Kidney (tissue), 13 donors: ENCODE measurements at regions not wholly inside any gene's neighbourhood (a gene's known extent, or its start where the extent isn't known, plus 50 kb on each side); places are given as distances from the start of the nearest gene placed in this dataset.

Source experiments
- DNase-seq, 5 donors: peaks; one replicate each; pipeline ENCODE4 v3.0.0-alpha.2; 2013 to 2020
- FAIRE-seq: peaks from 2 replicates; lab custom pipeline; 2012; peaks lifted over from hg19 to GRCh38; lab: Jason Lieb, UNC
- H3K27ac ChIP-seq, 2 donors: one replicate each; pipeline ENCODE4 v1.7.0; 2013; ENCODE audit warnings: low read depth in 2 of 2, low read length in 2 of 2, inconsistent platforms in 1 of 2
- H3K27me3 ChIP-seq: one replicate; pipeline ENCODE4 v1.7.1; 2013; ENCODE audit warnings: low read length, inconsistent platforms; ENCODE audit not compliant: control insufficient read depth, insufficient read depth
- H3K36me3 ChIP-seq, 3 donors: one replicate each; pipeline versions ENCODE4 v1.7.0 to v1.7.1; 2013; ENCODE audit warnings: low read length in 3 of 3, control low read depth in 1 of 3, inconsistent platforms in 1 of 3; ENCODE audit not compliant: insufficient read depth in 3 of 3, control insufficient read depth in 2 of 3
- H3K4me1 ChIP-seq, 3 donors: one replicate each; pipeline versions ENCODE4 v1.7.0 to v1.7.1; 2013; ENCODE audit warnings: low read length in 3 of 3, inconsistent platforms in 1 of 3, low read depth in 1 of 3; ENCODE audit not compliant: control insufficient read depth in 2 of 3, insufficient read depth in 2 of 3
- H3K4me3 ChIP-seq, 3 donors: one replicate each; pipeline versions ENCODE4 v1.7.0 to v1.8.1; 2013; ENCODE audit warnings: low read length in 3 of 3, control low read depth in 1 of 3, inconsistent platforms in 1 of 3
- H3K9ac ChIP-seq, 3 donors: one replicate each; pipeline versions ENCODE4 v1.7.0 to v1.7.1; 2013; ENCODE audit warnings: low read length in 3 of 3, control low read depth in 1 of 3, inconsistent platforms in 1 of 3
- H3K9me3 ChIP-seq, 3 donors: one replicate each; pipeline versions ENCODE4 v1.7.0 to v1.7.1; 2013; ENCODE audit warnings: low read length in 3 of 3, control low read depth in 1 of 3, inconsistent platforms in 1 of 3; ENCODE audit not compliant: control insufficient read depth in 2 of 3, insufficient read depth in 1 of 3
- intact Hi-C: fragments of 100-400 bp; cut with DNase I; formaldehyde crosslinking; loops from one replicate; pipeline ENCODE4 v1.11.1; 2022
- TF ChIP-seq, protein P1 (sequence below): IDR thresholded peaks from 3 replicates; pipeline ENCODE4 v1.5.1; 2012; ENCODE audit warnings: mild to moderate bottlenecking, moderate library complexity, borderline replicate concordance; ENCODE audit not compliant: insufficient read depth; ENCODE audit errors: extremely low read depth
- donor health status: control.
- donor health status: control.
- donor health status: control.
- donor health status: control.
- donor health status: control.
- donor health status: DM: yes; HTN: yes; CAD: no.
- donor health status: Normal renal cell carcinoma (clear cell type).

DNA sequence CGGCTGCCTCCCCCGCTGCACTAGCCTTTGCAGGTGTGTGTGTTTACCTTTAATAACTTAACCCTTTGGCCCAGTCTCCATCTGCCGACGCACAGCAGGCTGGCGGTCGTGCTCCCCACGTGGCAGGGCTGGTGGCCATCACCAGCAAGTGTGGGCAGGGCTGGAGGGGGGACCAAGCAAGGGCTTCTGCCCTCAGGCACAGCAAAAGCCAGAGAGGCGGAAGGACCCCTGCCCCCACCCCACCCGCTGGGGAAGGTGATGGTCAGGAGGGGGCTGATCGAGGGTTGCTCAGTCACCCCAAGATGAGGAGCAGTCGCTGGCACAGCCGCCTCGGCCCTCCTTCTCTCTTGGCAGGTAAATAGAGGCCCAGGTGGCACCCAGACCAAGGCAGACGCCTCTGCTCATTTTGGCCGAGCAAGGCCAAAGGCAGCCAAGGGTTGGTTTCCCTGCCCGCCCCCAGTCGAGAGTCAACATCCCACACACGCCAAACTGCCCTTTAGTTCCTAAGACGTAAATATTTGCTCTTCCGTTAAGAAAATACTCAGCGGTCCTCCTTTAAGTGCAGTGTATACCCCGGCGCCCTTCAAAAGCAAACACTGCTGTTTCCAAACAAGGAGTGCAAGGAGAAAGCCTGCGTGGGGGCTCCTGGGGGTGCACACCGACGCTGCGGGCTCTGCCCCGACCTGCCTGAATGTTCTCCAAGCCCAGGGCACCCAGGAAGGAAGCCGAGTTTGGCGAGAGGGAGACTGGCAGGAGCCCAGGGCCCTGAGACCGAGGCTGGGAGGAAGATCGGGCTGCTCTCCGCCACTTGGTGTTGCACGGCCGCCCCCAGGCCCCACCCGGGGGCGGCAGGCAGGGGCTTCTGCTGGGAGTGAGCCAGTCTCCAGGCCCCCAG lies 82.7 kb downstream of the SIK1 start:
- peak in 2 of 5 donors; percentile 53 to 70 for DNase-seq
- no peak overlapping the region for H3K27ac ChIP-seq
- intact Hi-C loops, result no loop called here
- H3K27me3 ChIP-seq, result no peaks in the 10 kb centered on the region
- H3K9ac ChIP-seq, result no peak overlapping the region
- no peak for FAIRE-seq
- peaks cover 4 to 22% (median 9%) of the 10 kb centered on the region in 3 donors for H3K4me1 ChIP-seq
- no peaks in the 10 kb centered on the region for H3K36me3 ChIP-seq
- TF ChIP-seq, protein P1, sequence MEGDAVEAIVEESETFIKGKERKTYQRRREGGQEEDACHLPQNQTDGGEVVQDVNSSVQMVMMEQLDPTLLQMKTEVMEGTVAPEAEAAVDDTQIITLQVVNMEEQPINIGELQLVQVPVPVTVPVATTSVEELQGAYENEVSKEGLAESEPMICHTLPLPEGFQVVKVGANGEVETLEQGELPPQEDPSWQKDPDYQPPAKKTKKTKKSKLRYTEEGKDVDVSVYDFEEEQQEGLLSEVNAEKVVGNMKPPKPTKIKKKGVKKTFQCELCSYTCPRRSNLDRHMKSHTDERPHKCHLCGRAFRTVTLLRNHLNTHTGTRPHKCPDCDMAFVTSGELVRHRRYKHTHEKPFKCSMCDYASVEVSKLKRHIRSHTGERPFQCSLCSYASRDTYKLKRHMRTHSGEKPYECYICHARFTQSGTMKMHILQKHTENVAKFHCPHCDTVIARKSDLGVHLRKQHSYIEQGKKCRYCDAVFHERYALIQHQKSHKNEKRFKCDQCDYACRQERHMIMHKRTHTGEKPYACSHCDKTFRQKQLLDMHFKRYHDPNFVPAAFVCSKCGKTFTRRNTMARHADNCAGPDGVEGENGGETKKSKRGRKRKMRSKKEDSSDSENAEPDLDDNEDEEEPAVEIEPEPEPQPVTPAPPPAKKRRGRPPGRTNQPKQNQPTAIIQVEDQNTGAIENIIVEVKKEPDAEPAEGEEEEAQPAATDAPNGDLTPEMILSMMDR, result no peak
- H3K9me3 ChIP-seq, result peaks cover 0 to 3% (median 0%) of the 10 kb centered on the region in 3 donors
- H3K4me3 ChIP-seq, result no peak overlapping the region

DNA sequence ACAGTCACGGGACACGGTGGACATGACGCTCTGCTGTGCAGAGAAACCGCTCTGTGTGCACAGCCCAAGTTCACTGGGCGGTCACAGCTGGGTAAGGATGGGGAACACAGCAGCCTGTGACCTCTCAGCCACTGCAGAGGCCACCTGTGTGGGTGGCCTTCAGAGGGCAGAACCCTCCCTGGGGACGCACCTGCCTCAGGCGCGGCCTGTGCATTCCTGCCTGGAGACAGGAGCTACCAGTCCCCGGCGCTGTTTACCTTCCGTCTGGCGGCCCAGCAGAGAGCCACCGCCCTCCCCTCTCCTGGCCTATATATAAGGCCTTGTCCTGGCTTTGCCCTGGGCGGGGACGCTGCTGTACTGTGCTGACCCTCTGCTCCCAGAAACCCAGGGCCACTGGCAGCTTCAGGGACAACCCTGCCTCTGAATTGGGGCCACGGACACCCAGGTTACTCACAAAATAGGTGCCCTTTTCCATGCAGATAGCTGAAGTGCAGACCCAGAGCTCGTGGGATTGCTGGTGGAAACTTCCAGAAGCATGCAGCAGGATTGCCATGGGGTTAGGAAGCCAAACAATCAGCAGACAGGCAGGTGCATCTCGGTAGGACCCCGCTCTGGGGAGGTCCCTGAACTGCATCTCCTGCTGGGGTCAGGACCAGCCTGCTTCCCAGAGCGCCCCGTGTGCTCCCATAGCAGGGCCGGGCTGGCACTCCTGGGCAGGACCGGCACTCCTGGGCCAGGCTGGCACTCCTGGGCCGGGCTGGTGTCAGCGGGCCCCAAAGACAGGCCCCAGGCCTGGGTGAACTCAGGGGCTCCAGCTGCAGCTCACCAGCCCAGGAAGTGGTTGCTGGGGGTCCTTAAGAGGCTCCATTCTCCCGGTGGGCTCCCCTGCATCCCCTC lies 83.6 kb downstream of the SIK1 start:
- Histone ChIP-seq H3K36me3 (no peaks in the 10 kb centered on the region), H3K4me3 (no peak overlapping the region), H3K9me3 (peaks cover 0 to 3% (median 0%) of the 10 kb centered on the region in 3 donors), H3K9ac (no peak overlapping the region), H3K27me3 (no peaks in the 10 kb centered on the region), H3K4me1 (peaks cover 4 to 19% (median 9%) of the 10 kb centered on the region in 3 donors), H3K27ac (no peak overlapping the region)
- intact Hi-C loops, result no loop called here
- TF ChIP-seq, protein P1, result no peak
- DNase-seq, result peak; percentile 76 to 91 (median 83)
- no peak for FAIRE-seq

- no peak overlapping the region for H3K27ac ChIP-seq
- no peak for FAIRE-seq
- no peaks in the 10 kb centered on the region for H3K27me3 ChIP-seq
- intact Hi-C loops, result no loop called here
- H3K36me3 ChIP-seq, result no peaks in the 10 kb centered on the region
- peak overlapping the region in 1 of 3 donors; percentile 33 for H3K9ac ChIP-seq
- H3K9me3 ChIP-seq, result peaks cover 0 to 3% (median 0%) of the 10 kb centered on the region in 3 donors
- H3K4me1 ChIP-seq, result peaks cover 4 to 19% (median 9%) of the 10 kb centered on the region in 3 donors
- peak overlapping the region in 1 of 3 donors; percentile 36 for H3K4me3 ChIP-seq
- TF ChIP-seq, protein P1, result no peak
- DNase-seq, result no peak
Measured at GRCh38 chr21:43342301-43342881, 84.5 kb downstream of the SIK1 start.
